ENCODE measurements at regions not wholly inside any gene's neighbourhood (a gene's known extent, or its start where the extent isn't known, plus 50 kb on each side); places are given as distances from the start of the nearest gene placed in this dataset.

GRCh38 chr2:167767830-167768229, 479.6 kb downstream of the STK39 start:
- H3K4me3 ChIP-seq (ENCODE audit: low read depth, low read length) = no peak overlapping the region
- TF ChIP-seq CTCF (IDR thresholded peaks at IDR 0.05; ENCODE audit: low read depth, low read length) = no peak

- H3K4me3 ChIP-seq (ENCODE audit: low read depth, low read length) = no peak overlapping the region
- TF ChIP-seq CTCF (IDR thresholded peaks at IDR 0.05; ENCODE audit: low read depth, low read length) = no peak
These were observed 482.5 kb downstream of the STK39 start for GRCh38 chr2:167764772-167765341.

- H3K4me3 ChIP-seq (ENCODE audit: low read depth, low read length) = no peak overlapping the region
- no peak for TF ChIP-seq CTCF (IDR thresholded peaks at IDR 0.05; ENCODE audit: low read depth, low read length)
These were observed 485.8 kb downstream of the STK39 start for GRCh38 chr2:167761465-167762136.

- TF ChIP-seq CTCF (IDR thresholded peaks at IDR 0.05; ENCODE audit: low read depth, low read length) = no peak
- H3K4me3 ChIP-seq (ENCODE audit: low read depth, low read length) = no peak overlapping the region
These were observed 487.9 kb downstream of the STK39 start for GRCh38 chr2:167759531-167759930.

GRCh38 chr2:167758292-167758691, 489.1 kb downstream of the STK39 start:
- no peak for TF ChIP-seq CTCF (IDR thresholded peaks at IDR 0.05; ENCODE audit: low read depth, low read length)
- no peak overlapping the region for H3K4me3 ChIP-seq (ENCODE audit: low read depth, low read length)

- no peak overlapping the region for H3K4me3 ChIP-seq (ENCODE audit: low read depth, low read length)
- no peak for TF ChIP-seq CTCF (IDR thresholded peaks at IDR 0.05; ENCODE audit: low read depth, low read length)
These were observed 490.9 kb downstream of the STK39 start for GRCh38 chr2:167756446-167756845.

- no peak overlapping the region for H3K4me3 ChIP-seq (ENCODE audit: low read depth, low read length)
- TF ChIP-seq CTCF (IDR thresholded peaks at IDR 0.05; ENCODE audit: low read depth, low read length) = no peak
These were observed 494.3 kb downstream of the STK39 start for GRCh38 chr2:167753142-167753541.

Data from WI38 (cell line).